Muscle of back (tissue), 3 donors: ENCODE measurements at regions not wholly inside any gene's neighbourhood (a gene's known extent, or its start where the extent isn't known, plus 50 kb on each side); places are given as distances from the start of the nearest gene placed in this dataset.

Experiments used
- DNase-seq, 3 donors: peaks; one replicate each; pipeline versions ENCODE4 v3.0.0 to v3.0.0-alpha.2; 2013

DNA sequence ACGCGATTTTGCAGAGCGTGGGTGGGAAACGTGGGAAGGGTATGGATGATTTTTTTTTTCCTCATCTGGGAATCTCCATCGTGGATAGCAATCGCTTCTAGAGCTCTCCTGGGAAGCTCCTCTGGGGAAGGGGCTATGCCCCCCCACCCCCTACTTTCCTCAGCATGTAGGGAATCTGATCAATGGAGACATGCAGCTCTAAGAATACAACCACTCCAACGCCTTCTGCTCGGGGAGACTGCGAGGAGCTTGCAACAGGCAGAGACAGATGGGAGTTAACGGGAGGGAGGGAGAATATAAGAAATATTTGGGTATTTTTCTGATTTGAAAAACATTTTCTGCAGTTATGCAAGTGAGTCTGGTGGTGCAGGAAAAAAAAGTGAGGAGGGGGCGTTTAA, 104.6 kb upstream of the HSD17B12 start:
- no peak for DNase-seq

DNA sequence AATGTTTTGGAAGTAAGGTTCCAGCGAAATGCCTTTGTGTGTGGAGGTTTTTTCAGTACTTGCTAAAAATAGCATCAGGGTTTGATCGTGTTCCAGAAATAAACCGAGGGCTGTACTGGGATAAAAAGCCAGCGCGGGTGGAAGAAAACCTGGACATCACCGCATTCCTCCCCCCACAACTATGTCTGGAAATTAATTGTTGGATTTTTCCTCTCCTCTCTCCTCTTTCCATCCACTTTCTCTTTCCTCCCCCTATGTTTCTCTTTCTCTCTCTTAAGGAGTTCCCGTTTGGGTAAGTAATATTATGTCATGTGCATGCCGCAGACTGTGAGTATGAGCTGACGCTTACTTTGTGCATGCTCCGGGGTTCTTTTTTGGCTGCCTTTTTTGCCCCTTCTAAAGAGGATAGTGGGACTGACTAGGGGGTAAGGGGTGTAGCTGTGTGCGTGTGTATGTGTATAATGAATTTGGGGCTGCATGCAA, 104.2 kb upstream of the HSD17B12 start:
- peak in 2 of 3 donors; percentile 28 to 56 for DNase-seq

DNA sequence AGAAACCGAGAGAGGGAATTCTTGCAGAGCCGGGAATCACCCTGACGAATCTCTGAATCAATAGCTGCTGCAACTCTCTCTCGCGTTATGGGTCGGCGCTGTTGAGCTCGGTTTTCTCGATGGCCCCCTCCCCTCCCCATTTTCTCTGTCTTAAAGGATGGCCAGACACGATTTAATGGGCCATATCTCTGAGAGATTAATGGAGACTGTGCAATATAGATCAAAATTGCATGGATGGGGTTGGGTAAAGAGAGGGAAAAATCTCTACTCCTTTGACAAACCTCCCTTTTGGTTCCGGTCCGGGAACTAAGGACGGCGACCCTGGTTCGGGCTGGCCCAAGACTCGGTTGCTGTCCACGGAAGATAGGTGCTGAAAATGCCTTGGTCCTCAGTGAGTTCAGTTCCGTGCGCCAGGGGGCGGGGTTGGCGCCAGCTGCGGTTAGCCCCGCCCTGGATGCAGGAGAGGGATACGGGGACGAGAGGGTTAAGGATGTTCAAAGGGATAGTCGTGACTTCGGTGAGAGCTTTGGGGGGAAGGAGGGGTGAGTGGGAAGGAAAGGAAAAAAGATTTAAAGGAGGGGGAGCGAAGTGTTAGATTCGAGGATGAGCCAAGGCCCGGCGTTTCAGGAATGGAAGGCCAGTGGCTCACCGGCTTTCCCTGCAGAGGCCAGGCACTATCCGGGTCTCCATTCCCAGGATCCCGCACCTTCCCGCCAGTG, 103.6 kb upstream of the HSD17B12 start:
- DNase-seq = peak; percentile 41 to 68 (median 51)

DNA sequence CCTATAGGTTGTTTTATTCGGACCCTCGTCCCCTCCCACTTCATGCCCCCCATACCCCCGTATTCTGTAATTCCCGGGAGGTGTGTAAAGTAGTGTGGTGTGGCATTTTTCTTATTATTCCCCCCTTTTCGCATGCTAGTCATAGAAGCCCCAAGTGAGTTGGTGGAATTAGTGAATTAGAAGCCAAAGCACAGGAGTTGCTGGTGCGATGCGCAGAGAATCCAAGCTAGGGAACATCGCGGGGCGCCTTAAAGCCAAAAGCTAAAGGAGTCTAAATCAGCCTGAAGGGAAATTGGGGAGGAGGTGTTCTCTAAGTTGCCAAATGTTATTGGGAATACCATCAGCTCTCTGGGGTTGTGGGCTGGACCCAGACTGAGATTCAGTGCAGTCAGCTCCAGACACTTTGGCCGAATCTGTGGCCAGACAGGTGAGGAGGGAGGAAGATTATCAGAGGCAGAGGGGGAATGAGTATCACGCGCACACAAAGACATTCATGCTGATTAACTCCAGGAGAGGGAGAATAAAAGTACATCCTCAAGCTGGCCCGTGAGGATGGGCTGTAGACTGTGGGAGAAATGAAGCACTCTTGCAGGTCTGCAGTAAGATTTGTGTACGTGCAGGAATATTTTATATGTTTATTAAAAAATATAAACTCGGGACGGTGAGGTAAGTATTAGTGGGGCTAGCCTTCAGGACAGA, 102.8 kb upstream of the HSD17B12 start:
- DNase-seq = no peak

DNA sequence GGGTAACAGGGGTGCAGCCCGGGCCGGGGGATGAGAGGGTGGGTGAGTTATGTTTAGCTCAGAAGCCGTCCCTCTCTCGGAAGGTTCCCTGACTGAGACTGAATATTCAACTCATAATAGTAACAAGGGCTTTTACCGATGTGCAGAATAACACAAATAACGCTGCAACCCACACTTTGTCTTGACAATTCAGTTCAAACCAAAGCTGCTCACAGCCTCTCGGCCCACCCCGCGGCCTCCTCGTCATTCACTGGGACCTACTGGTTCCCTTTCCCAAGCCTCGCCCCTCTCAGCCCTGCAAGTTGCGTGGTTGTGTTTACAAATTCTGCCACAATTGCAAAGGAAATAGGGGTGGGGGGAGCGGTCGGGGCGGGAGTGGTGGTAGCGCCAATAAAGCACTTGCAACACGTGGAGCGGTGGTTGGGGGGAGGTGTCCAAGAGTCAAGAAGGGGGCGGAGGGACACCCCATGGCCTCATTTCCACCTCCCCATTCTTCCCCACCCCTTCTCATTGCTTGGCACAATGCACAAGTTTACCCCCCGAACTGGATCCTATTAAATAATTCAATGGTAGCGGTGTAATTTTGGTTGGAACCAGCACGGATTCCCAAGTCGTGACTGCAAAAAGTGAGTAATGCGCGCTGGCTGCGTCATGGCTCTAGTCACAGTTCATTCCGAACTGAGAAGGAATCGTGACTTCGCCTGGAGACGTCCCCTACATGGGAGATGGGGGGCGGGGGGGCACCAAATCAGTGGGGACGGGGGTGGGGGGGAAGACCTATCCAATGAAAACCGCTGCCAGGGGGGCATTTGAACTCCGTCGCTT, 102.0 kb upstream of the HSD17B12 start:
- no peak for DNase-seq

DNA sequence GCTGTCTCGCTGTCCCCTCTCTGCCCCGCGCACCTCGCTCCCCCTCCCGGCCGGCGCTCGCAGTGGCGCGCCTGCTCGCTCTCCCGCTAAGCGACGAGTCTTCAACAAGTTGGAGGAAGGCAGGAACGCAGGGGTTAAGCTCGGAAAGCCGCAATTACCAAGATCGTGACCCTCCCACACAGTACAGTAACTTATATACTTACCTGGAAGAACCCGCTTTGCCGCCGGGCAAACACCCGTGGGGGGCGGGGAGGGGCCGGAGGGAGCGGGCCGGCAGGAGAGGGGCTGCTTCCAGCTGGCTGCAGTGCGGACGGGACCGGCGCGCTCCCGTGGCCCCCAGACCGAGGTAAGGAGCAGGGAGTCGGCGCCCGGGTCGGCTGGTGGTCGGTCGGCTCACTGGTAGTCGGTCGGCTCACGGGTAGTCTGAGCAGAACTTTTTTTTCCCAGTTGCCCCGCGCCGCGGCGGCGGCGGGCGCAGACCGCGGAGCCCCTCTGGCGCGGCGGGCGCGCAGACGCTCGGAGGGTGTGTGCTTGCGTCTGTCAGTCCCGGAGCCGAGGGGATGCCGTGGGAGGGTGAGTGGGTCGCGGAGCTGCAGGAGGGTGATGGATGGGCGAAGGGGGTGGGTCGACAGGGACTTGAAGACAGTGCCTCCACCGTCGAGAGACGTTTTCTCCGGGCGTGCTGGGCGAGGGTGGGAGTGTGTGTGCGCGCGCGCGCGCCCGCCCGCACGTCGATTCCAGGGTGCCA, 101.2 kb upstream of the HSD17B12 start:
- peak in 1 of 3 donors; percentile 60 for DNase-seq

DNA sequence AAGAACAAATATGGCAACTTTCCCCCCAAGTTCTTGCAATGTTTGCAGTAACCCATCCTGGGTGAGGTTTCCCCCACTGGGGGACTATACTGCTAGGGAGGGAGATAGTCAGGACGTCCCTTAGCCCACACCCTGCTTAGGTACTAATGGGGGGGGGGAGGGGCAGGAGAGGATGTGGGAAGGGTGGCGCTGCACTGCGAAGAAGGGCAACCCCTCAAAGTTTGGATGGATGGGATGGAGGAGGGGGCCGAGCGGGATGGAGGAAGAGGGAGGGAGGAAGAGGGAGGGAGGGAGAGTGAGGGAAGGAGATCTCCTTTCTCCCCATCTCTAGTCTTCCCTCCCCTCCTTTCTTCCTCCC, 100.6 kb upstream of the HSD17B12 start:
- DNase-seq = peak in 1 of 3 donors; percentile 18

DNA sequence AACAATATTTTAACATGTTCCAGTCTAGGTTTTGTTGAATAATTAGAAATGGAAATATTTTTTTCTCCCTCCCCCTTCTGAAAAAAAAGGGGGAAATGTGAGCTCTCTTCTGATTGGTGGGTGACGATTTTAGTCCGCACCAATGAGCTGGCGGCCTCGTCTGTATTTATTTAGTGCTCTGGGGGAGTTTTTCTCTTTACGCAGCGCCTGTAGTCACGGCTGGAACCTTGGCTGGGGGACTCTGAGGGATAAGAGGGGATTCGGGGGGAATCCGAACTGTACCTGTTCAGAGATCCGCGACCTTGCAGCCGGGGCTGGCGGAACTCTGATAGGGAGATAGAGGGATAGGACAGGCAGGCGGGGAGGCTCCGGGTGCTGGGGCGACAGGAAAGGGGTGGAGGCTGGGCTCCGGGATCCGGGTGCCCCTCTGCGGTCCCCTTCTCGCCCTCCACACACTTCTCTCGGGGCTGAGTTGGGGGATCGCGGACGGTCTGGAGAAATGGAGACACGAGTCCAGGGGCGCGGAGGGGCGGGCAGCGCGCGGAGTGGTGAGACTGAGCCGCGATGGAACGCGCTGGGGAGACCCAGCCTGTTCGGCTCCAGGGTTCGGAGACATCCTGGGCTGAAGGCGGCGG, 99.7 kb upstream of the HSD17B12 start:
- DNase-seq = no peak

DNA sequence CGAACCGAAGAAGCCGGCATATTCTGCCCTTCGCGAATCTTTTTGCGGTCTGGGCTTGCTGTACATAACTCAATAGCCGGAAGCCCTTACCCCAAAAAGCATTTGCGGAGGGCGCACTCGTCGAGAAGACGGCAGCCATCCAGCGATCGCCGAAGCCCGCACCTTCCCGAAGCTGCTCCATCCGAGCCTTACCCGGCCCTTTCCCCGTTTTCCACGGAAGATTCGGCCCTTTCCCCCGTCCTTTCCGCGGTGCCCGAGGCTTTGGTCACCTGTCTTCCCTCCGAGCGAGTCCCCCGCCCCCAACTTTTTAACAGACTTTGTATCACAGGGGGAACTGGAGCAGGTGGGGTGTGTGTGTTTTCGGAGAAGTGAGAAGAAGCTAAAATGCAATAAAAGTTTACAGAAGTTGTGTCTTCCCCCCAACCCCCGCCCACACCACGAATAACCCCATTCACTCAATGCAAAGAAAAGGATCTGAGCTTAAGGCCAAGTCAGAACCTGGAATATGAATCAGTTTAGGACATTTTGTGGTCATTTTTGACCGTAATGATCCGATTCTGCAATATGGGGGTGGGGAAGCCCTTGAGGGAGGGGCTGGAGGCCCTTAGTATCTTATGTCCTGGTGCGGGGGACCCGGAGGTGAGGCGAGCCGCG, 99.0 kb upstream of the HSD17B12 start:
- DNase-seq = no peak

DNA sequence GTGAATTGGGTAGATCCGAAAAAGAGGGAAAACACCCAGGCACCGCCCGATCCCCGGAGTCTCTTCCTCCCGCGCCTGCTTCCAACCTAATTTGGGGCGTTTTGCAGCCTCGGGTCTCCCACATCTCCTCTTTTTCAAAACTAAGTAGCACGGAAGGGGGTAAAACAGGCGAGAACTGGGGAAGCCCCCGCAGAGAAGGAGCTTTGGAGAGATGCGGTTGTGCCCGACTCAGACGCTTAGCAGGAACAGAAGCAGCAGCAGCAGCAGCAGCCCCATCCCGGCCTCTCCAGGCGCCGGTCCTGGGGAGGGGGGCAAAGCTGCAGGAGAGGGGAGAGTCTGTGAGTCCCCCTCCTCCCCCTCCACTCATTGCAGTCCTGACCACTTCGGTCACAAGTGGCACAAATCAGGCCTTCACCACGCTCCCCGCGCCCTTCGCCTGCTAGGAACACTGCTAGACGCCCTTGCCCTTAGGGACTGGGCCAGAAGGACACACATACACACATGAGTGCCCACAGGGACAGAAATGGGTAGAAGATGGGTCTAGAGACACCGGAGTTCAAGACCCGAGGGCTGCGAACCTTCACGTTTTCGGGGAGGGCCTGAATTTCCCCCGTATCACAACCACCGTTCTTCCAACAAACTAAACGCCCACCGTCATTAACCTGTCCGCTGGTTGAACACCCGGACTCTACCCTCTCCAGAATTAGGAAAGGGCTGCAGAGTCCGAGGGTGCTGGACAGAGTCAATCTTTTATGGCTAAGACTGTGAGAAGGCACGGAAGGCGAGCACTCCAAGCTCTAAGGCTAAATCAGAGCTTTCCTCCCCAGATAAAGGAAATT, 98.3 kb upstream of the HSD17B12 start:
- no peak for DNase-seq

DNA sequence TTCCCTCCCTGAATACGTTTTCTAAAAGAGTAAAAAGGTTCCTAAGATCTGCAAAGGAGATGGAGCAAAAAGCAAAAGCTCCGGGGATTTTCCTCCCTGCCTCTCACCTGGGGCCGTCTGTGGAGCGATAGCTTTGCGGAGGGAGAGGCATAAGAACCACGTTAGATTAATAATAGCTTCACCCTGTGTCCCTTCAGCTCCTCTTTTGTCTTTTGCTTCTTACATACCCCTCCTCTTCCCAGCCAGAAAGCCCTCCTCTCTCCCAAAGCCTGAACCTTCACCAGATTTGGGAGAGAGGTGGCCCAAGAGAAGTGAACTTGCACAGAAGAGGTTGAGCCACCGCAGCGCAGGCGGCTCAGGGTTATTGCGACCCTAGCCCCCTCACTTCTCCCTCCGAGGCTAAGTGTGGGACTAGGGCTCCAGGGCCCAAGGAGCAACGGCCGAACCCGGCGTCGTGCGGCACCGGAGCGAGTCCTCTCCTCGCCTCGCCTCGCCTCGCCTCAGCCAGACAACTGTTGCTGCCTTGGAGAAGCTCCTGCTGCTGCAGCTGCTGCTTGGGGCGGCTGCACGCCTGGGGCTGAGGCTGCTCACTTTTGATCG, 97.6 kb upstream of the HSD17B12 start:
- no peak for DNase-seq

DNA sequence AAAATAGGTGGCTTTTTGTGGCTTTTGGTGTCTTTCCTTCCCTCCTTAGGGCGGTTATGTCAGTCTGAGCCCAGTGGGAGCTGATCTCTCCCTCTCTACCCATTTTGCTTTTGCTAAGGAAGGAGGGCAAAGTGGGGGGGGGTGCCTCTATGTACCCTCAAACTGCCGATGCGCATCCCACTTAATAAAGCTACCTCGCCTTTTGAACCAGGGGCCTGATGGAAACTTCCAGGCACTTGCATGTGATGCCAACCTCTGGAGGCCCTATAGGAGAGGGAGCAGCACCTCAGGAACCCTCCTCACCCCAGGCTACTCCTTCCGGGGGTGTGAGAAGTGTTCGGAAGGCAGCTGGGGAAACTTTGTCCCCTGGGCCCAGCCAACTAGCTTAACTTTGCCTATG, 97.0 kb upstream of the HSD17B12 start:
- no peak for DNase-seq

DNA sequence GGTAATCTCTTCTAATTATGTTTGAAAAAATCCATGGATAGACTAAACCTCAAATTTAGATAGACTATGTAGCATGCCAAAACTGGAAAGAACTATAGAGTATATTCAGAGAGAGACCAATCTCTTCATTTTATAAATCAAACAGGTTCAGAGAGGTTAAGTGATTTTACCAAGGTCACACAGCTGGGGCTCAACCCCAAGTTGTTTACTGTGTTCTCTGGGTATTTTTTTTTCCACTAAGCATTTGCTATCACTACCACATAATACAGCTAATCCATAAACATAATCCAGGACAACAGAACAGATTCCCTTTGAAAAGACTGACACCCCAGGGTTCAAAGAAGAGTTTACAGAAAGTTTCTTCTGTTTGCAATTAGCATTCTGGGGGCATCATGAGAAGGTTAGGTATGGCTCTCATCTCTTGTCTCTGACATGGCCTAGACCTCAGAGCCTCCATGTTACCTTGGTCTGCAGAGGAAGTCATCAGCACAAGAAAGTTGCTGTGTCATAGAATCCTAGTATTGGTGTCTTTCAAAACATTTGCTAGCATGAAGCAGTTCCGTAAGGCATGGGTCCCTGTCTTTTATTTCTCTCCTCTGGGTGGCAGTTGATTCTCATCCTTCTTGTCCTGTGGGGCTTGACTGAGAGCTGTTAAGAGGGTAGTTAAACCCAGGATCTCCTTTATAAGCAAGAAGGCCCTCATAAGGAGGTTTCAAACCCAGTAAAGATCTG, 94.5 kb upstream of the HSD17B12 start:
- DNase-seq = no peak

DNA sequence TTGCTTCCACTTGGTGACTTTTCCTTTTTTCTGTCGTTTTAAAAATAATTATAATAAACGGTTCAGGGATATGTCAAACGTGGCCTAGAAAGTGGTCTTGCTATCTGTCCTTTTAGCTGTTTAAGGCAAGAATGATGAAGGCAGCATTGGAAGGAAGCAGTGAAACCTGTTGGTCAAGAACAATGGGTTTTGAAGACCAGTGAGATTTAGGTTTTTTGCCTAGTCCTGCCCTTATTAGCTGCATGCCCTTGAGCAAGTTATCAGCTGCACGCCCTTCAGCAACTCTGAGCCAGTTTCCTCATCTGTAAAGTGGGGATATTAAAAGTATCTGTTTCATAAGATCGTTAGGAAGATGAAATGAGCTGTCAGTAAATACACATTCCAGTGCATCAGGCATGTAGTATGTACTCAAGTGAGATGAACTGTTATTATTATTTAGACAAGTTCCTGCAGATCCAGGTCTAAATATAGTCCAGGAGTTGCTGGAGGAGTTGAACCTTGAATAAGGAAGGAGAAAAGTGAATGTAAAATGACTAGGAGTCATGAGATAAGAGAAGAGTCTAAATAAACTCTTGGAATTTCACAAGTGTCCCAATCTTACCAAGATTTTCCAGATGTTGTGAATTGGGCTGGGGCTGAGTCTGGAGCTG, 90.8 kb upstream of the HSD17B12 start:
- no peak for DNase-seq

DNA sequence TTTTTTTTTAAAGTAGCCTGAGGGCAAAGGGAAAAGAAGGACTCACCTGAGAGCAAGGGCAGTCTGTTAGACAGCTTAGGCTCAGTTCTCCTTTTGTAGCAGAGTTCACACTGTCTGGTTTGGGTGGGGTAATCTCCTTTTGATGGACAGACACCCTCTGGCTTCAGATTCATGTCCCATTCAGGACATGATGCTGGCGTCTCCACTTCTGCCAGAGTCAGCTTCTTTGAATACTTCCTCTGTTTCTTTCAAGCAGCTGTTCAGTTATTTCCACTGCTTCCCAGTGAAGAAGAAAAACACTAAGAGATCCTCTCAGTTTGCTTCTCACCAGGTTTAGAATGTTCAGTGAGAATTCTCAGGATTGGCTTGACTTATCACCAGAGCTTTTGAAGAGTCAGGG, 79.0 kb upstream of the HSD17B12 start:
- DNase-seq = peak in 1 of 3 donors; percentile 3

DNA sequence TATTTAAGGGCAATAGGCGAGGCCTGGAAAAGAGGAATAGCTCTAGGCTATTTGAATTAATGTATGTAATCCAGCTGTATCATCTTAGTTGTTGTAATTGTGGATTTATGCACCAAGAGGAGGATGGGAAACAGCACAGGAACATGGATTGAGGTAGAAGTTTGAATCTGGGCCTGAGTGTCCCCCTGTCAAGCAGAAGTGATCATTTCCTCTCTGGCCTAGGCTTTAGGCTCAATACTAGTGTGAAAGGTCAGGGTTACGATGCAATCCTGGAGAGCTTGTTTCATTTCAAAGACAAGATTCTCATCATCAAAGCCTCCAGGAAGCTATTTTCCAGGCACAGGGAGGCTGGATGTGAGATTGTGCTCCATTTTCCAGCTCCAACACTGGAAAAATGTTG, 77.9 kb upstream of the HSD17B12 start:
- DNase-seq = no peak

DNA sequence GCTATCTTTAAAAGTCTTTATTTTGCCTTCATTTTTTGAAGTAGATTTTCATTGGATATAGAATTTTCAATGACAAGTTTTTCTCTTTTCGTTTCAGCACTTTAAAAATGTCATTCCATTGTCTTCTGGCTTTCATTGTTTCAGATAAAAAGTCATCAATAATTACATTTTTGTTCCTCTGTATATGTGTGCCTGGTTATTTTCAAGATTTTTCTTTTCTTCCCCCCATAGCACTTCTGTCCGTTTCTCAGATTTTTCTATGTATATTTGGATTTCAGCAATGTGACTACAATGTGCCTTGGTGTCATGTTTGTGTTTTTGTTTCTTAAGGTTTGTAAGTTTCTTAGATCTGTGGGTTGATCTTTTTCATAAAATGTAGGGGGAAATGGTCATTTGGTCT, 66.3 kb upstream of the HSD17B12 start:
- DNase-seq = no peak

DNA sequence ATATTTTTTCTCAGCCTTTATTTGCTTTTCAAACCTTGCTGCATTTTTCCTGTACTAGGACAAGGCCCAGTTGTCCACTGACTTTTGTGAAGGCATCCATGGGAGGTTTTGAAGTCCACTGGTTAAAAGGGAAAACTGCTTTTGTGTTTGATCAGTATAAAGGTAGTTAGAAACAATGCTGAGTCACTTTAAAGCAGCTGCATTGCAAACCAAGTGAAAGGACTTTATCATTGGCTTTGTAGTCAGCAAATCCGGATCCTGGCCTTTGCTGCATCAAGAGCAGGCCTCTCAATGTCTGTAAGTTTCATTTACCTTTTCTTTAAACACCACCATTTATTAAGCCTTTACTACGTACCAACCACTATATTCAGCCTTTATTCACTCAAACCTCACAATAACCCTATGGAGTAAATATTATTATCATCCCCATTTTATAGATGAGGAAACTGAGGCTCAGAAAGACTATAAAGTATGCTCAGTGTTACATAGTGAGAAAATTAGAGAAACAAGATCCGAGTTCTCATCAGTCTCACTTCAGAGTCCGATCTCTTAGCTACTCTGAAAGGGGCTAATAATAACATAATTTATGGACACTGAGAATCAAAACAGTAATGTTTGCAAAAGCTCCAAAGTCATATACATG, 60.6 kb upstream of the HSD17B12 start:
- no peak for DNase-seq
